IMR-90 (cell line): ENCODE measurements at regions not wholly inside any gene's neighbourhood (a gene's known extent, or its start where the extent isn't known, plus 50 kb on each side); places are given as distances from the start of the nearest gene placed in this dataset.

Source experiments
- ATAC-seq: fragments of 200-7000 bp; cut with Tn5 transposase; 2 replicates; pipeline ENCODE4 v1.9.1; 2020; ENCODE audit warnings: low read depth, mild to moderate bottlenecking, moderate library complexity
- BruUV-seq: library from RNA; stranded (reverse); fragments of 400-500 nt; replicated peaks from 2 replicates; lab custom pipeline; 2021; lab: Mats Ljungman, UMichigan
- CTCF ChIA-PET: fragments of 300-600 bp; formaldehyde crosslinking; extraction: SDS; loops from one replicate; lab custom pipeline; 2021; ENCODE audit warnings: antibody characterized with exemption; lab: Yijun Ruan, JAX
- POLR2A ChIA-PET: fragments of 300-600 bp; sonication (Branson Sonifier 250); formaldehyde crosslinking; loops from one replicate; lab custom pipeline; 2022; ENCODE audit warnings: antibody characterized with exemption; ENCODE audit not compliant: unreplicated experiment; lab: Charles Lee
- DNase-seq: peaks from one replicate; pipeline ENCODE4 v3.0.0; 2013
- H2AFZ ChIP-seq: replicated peaks from 2 replicates; pipeline ENCODE3; 2013; ENCODE audit warnings: low read length, mild to moderate bottlenecking; ENCODE audit not compliant: poor library complexity
- H2AK5ac ChIP-seq: 2 replicates; pipeline ENCODE4 v1.6.1; 2013; ENCODE audit warnings: low read depth, low read length, inconsistent platforms
- H2AK9ac ChIP-seq: replicated peaks from 2 replicates; pipeline ENCODE3; 2013; ENCODE audit warnings: mild to moderate bottlenecking, low read depth, low read length, moderate library complexity; ENCODE audit not compliant: poor library complexity
- H2BK120ac ChIP-seq: 2 replicates; pipeline ENCODE4 v1.6.1; 2013; ENCODE audit warnings: low read depth, low read length, inconsistent platforms
- H2BK15ac ChIP-seq: 3 replicates; pipeline ENCODE4 v1.6.1; 2013; ENCODE audit warnings: low read depth, low read length, inconsistent platforms
- H2BK20ac ChIP-seq: 2 replicates; pipeline ENCODE4 v1.6.1; 2013; ENCODE audit warnings: low read depth, mild to moderate bottlenecking, inconsistent platforms, low read length, moderate library complexity
- H2BK5ac ChIP-seq: 2 replicates; pipeline ENCODE4 v1.6.1; 2013; ENCODE audit warnings: mild to moderate bottlenecking, low read depth, low read length, inconsistent platforms; ENCODE audit not compliant: poor library complexity, severe bottlenecking
- H3K14ac ChIP-seq: replicated peaks from 2 replicates; pipeline ENCODE4 v1.6.1; 2013; ENCODE audit warnings: low read depth, low read length, inconsistent platforms
- H3K18ac ChIP-seq: 2 replicates; pipeline ENCODE4 v1.6.1; 2013; ENCODE audit warnings: low read depth, low read length, control low read depth
- H3K23ac ChIP-seq: 2 replicates; pipeline ENCODE4 v1.6.1; 2013; ENCODE audit warnings: low read depth, low read length, inconsistent platforms
- H3K27ac ChIP-seq: 2 replicates; pipeline ENCODE4 v1.5.1; 2013; ENCODE audit warnings: mild to moderate bottlenecking, control low read depth, low read length; ENCODE audit not compliant: insufficient read depth
- H3K27me3 ChIP-seq: 2 replicates; pipeline ENCODE4 v1.6.1; 2013; ENCODE audit warnings: low read length; ENCODE audit not compliant: control insufficient read depth, insufficient read depth
- H3K36me3 ChIP-seq: 2 replicates; pipeline ENCODE4 v1.6.1; 2013; ENCODE audit warnings: low read length, mixed read lengths; ENCODE audit not compliant: control insufficient read depth, insufficient read depth
- H3K4ac ChIP-seq: 2 replicates; pipeline ENCODE4 v1.6.1; 2013; ENCODE audit warnings: low read depth, low read length, inconsistent platforms
- H3K4me1 ChIP-seq: 2 replicates; pipeline ENCODE4 v1.6.1; 2013; ENCODE audit warnings: low read length, mixed read lengths; ENCODE audit not compliant: control insufficient read depth, insufficient read depth
- H3K4me2 ChIP-seq: 2 replicates; pipeline ENCODE4 v1.6.1; 2013; ENCODE audit warnings: low read depth, mild to moderate bottlenecking, control low read depth, low read length, moderate library complexity
- H3K4me3 ChIP-seq: 2 replicates; pipeline ENCODE4 v1.5.1; 2013; ENCODE audit warnings: low read depth, mild to moderate bottlenecking, control low read depth, low read length, moderate library complexity; ENCODE audit not compliant: insufficient read depth
- H3K56ac ChIP-seq: 2 replicates; pipeline ENCODE4 v1.6.1; 2013; ENCODE audit warnings: low read length, inconsistent platforms; ENCODE audit not compliant: insufficient read depth; ENCODE audit errors: extremely low read depth
- H3K79me1 ChIP-seq, 2 experiments: 2 replicates each; pipeline ENCODE4 v1.6.1; 2013; ENCODE audit warnings: low read length in 2 of 2, inconsistent platforms in 1 of 2, low read depth in 1 of 2
- H3K9ac ChIP-seq: 2 replicates; pipeline ENCODE4 v1.6.1; 2013; ENCODE audit warnings: low read depth, low read length, control low read depth
- H3K9me1 ChIP-seq: 2 replicates; pipeline ENCODE4 v1.6.1; 2013; ENCODE audit warnings: low read length, inconsistent platforms; ENCODE audit not compliant: insufficient read depth
- H3K9me3 ChIP-seq: 2 replicates; pipeline ENCODE4 v1.6.1; 2013; ENCODE audit warnings: low read length; ENCODE audit not compliant: control insufficient read depth, insufficient read depth
- H4K20me1 ChIP-seq: 2 replicates; pipeline ENCODE4 v1.6.1; 2013; ENCODE audit warnings: low read length, inconsistent platforms; ENCODE audit not compliant: insufficient read depth
- H4K5ac ChIP-seq: 2 replicates; pipeline ENCODE4 v1.6.1; 2013; ENCODE audit warnings: mild to moderate bottlenecking, low read depth, low read length, control low read depth
- H4K8ac ChIP-seq, 2 experiments: 2 replicates each; pipeline ENCODE4 v1.6.1; 2013; ENCODE audit warnings: low read depth in 2 of 2, low read length in 2 of 2, control low read depth in 1 of 2, inconsistent platforms in 1 of 2
- H4K91ac ChIP-seq: 2 replicates; pipeline ENCODE4 v1.6.1; 2013; ENCODE audit warnings: low read depth, low read length, inconsistent platforms; ENCODE audit not compliant: insufficient read depth
- CHD1 ChIP-seq: IDR thresholded peaks from 2 replicates; pipeline ENCODE4 v1.6.1; 2012; ENCODE audit warnings: low read depth, low read length, improper control_type of control experiment
- ELK1 ChIP-seq: fragments of 150-350 bp; IDR thresholded peaks from 2 replicates; pipeline ENCODE4 v1.6.1; 2016; ENCODE audit warnings: low read depth, mild to moderate bottlenecking, low read length, moderate library complexity, borderline replicate concordance
- FOS ChIP-seq: fragments of 150-350 bp; IDR thresholded peaks from 2 replicates; pipeline ENCODE4 v1.6.1; 2016; ENCODE audit warnings: low read depth, low read length
- MAZ ChIP-seq: IDR thresholded peaks from 2 replicates; pipeline ENCODE4 v1.6.1; 2012; ENCODE audit warnings: low read depth, mild to moderate bottlenecking, low read length, improper control_type of control experiment, moderate library complexity, borderline replicate concordance
- MXI1 ChIP-seq: IDR thresholded peaks from 2 replicates; pipeline ENCODE4 v1.6.1; 2012; ENCODE audit warnings: low read depth, mild to moderate bottlenecking, low read length, moderate library complexity, borderline replicate concordance
- POLR2A ChIP-seq: IDR thresholded peaks from 2 replicates; pipeline ENCODE4 v1.6.1; 2012; ENCODE audit warnings: mild to moderate bottlenecking, low read depth, low read length
- RFX5 ChIP-seq: IDR thresholded peaks from 2 replicates; pipeline ENCODE4 v1.8.0; 2012; ENCODE audit warnings: low read depth, mild to moderate bottlenecking, low read length, moderate library complexity
- SMC3 ChIP-seq: fragments of 150-350 bp; IDR thresholded peaks from 2 replicates; pipeline ENCODE4 v1.6.1; 2016; ENCODE audit warnings: low read depth, mild to moderate bottlenecking, antibody characterized with exemption, low read length, moderate library complexity
- WGBS, 2 experiments: methylation state at CpG; one replicate each; pipeline versions ENCODE4 v1.1.5 to v1.1.7; 2013; ENCODE audit warnings: missing lambda C conversion rate in 2 of 2; ENCODE audit not compliant: insufficient read length in 1 of 2; ENCODE audit errors: extremely low coverage in 2 of 2; 5-methylcytosine and 5-hydroxymethylcytosine counted together
- dilution Hi-C: fragments of 300-500 bp; cut with HindIII; formaldehyde crosslinking; loops from one replicate; pipeline ENCODE4 v1.14.3; 2018; ENCODE audit warnings: low sequenced_read_pairs; ENCODE audit not compliant: unreplicated experiment
- in situ Hi-C: fragments of 300-500 bp; cut with MboI; formaldehyde crosslinking; loops from 3 replicates; pipeline ENCODE4 v1.14.3; 2019; ENCODE audit warnings: low sequenced_read_pairs, inconsistent platforms, mixed read lengths
- intact Hi-C: fragments of 100-400 bp; cut with micrococcal nuclease; formaldehyde crosslinking; loops from 2 replicates; pipeline ENCODE4 v1.10.0; 2022

- Histone ChIP-seq H3K9ac (no peak overlapping the region), H2BK5ac (no peak overlapping the region), H4K91ac (no peak overlapping the region), H2BK20ac (no peak overlapping the region), H3K14ac (no peak overlapping the region), H3K27me3 (peaks cover 6% of the 10 kb centered on the region; the same call in 1 of the 2 replicates), H3K9me3 (no peaks in the 10 kb centered on the region), H3K4ac (no peak overlapping the region), H4K20me1 (no peaks in the 10 kb centered on the region), H2AK9ac (no peak overlapping the region), H4K5ac (no peak overlapping the region), H3K56ac (no peak overlapping the region), H3K4me2 (no peak overlapping the region), H3K79me1 (no peaks in the 10 kb centered on the region), H4K8ac (no peak overlapping the region), H2AFZ (no peak overlapping the region), H2BK120ac (no peak overlapping the region), H2BK15ac (no peak overlapping the region), H2AK5ac (no peak overlapping the region), H3K4me1 (no peaks in the 10 kb centered on the region), H3K4me3 (no peak overlapping the region), H3K27ac (no peak overlapping the region), H3K18ac (no peak overlapping the region), H3K9me1 (0 out of 2 replicates have a peak, but pooled peaks cover 2% of the 10 kb centered on the region), H3K36me3 (no peaks in the 10 kb centered on the region), H3K23ac (no peak overlapping the region)
- no peak for TF ChIP-seq ELK1
- no peak for TF ChIP-seq CHD1
- no peak for TF ChIP-seq RFX5
- TF ChIP-seq FOS = no peak
- TF ChIP-seq POLR2A = no peak
- TF ChIP-seq SMC3 = no peak
- TF ChIP-seq MXI1 = no peak
- no peak for TF ChIP-seq MAZ
- DNase-seq (no peak), ATAC-seq (no peak)
- in situ Hi-C loops = no loop called here
- POLR2A ChIA-PET = no interaction called here
- BruUV-seq = no TSS peak
- intact Hi-C loops = no loop called here
- CTCF ChIA-PET = no interaction called here
- no CpG with 5 or more reads among the region's 2 CpGs for WGBS, 2 experiments
- dilution Hi-C loops = no loop called here
Measured at GRCh38 chr4:151851354-151851753, 90.5 kb upstream of the GATB start.
